NCI-H748 treated with DMSO at 0.1 percent for 48 hours (cell line): ENCODE measurements at regions not wholly inside any gene's neighbourhood (a gene's known extent, or its start where the extent isn't known, plus 50 kb on each side); places are given as distances from the start of the nearest gene placed in this dataset.
"Not testable (repeated sequence)": the region's sequence is repeated elsewhere in the genome, so short reads cannot be mapped to it uniquely, and the experiment has no call there.

Source experiments
- DNase-seq: peaks from one replicate; lab custom pipeline; 2025; lab: John Stamatoyannopoulos, UW

- no peak for DNase-seq
Measured at GRCh38 chr5:155620821-155621410, 607.4 kb downstream of the KIF4B start.

GRCh38 chr5:155624597-155625241 is 611.2 kb downstream of the KIF4B start:
- no peak for DNase-seq

GRCh38 chr5:155625315-155625714 is 611.8 kb downstream of the KIF4B start:
- DNase-seq, result no peak

GRCh38 chr5:155625897-155626543 is 612.5 kb downstream of the KIF4B start:
- no peak for DNase-seq

- no peak for DNase-seq
Measured at GRCh38 chr5:155626592-155626991, 613.0 kb downstream of the KIF4B start.

- no peak for DNase-seq
Measured at GRCh38 chr5:155628346-155628745, 614.8 kb downstream of the KIF4B start.

GRCh38 chr5:155629597-155629996 is 616.0 kb downstream of the KIF4B start:
- DNase-seq, result no peak

GRCh38 chr5:155631116-155631515 is 617.6 kb downstream of the KIF4B start:
- DNase-seq, result no peak

GRCh38 chr5:155633338-155633957 is 619.9 kb downstream of the KIF4B start:
- DNase-seq, result no peak

GRCh38 chr5:155649666-155650065 is 636.1 kb downstream of the KIF4B start:
- DNase-seq, result no peak

GRCh38 chr5:155655569-155655968 is 642.0 kb downstream of the KIF4B start:
- DNase-seq, result no peak

- no peak for DNase-seq
Measured at GRCh38 chr5:155661859-155662258, 648.3 kb downstream of the KIF4B start.

- DNase-seq, result no peak
Measured at GRCh38 chr5:155665361-155665760, 651.8 kb downstream of the KIF4B start.

GRCh38 chr5:155672001-155672400 is 655.0 kb upstream of the SGCD start:
- not testable (repeated sequence) for DNase-seq

GRCh38 chr5:155676967-155677366 is 650.0 kb upstream of the SGCD start:
- DNase-seq, result no peak

- no peak for DNase-seq
Measured at GRCh38 chr5:155678371-155678770, 648.6 kb upstream of the SGCD start.

- no peak for DNase-seq
Measured at GRCh38 chr5:155679530-155679929, 647.4 kb upstream of the SGCD start.

GRCh38 chr5:155684417-155684816 is 642.5 kb upstream of the SGCD start:
- DNase-seq, result no peak

- DNase-seq, result no peak
Measured at GRCh38 chr5:155686131-155686530, 640.8 kb upstream of the SGCD start.

GRCh38 chr5:155689406-155689805 is 637.6 kb upstream of the SGCD start:
- DNase-seq, result peak; percentile 75

- DNase-seq, result no peak
Measured at GRCh38 chr5:155696362-155696761, 630.6 kb upstream of the SGCD start.

GRCh38 chr5:155697236-155697635 is 629.7 kb upstream of the SGCD start:
- no peak for DNase-seq

- no peak for DNase-seq
Measured at GRCh38 chr5:155699385-155699784, 627.6 kb upstream of the SGCD start.
